Astrocyte of the spinal cord (primary cell): ENCODE measurements at regions not wholly inside any gene's neighbourhood (a gene's known extent, or its start where the extent isn't known, plus 50 kb on each side); places are given as distances from the start of the nearest gene placed in this dataset.

ENCODE experiments used
- DNase-seq: peaks from one replicate; pipeline ENCODE4 v3.0.0; 2011; ENCODE audit warnings: low read depth, low spot score
- H3K4me3 ChIP-seq: 2 replicates; pipeline ENCODE4 v1.5.1; 2011; ENCODE audit warnings: low read depth, mild to moderate bottlenecking, low read length, moderate library complexity
- in situ Hi-C: cut with HindIII; loops from 2 replicates; pipeline ENCODE4 v1.10.0; 2017; ENCODE audit warnings: low sequenced_read_pairs
- TF ChIP-seq, protein P1 (sequence below): IDR thresholded peaks from 2 replicates; pipeline ENCODE4 v1.5.1; 2012; ENCODE audit warnings: low read depth, mild to moderate bottlenecking, low read length, inconsistent platforms

DNA sequence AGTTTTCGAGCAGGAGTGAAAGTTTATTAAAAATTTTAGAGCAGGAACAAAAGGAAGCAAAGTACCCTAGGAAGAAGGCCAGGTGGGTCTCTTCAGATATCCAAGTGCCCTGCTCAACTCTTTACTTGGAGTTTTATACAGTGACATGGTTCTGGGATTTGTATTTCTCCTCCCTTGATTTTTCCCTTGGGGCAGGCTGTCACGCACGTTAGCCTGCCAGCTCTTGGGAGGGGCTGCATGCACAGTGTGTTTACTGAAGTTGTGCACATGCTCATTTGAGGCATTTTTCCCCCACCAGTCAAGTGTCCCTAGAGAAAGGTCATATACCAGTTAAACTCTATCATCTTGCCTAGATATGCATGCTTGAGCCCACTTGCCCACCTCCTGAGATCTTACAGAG lies 102.5 kb upstream of the GABRA2 start:
- in situ Hi-C loops, result no loop called here
- TF ChIP-seq, protein P1, sequence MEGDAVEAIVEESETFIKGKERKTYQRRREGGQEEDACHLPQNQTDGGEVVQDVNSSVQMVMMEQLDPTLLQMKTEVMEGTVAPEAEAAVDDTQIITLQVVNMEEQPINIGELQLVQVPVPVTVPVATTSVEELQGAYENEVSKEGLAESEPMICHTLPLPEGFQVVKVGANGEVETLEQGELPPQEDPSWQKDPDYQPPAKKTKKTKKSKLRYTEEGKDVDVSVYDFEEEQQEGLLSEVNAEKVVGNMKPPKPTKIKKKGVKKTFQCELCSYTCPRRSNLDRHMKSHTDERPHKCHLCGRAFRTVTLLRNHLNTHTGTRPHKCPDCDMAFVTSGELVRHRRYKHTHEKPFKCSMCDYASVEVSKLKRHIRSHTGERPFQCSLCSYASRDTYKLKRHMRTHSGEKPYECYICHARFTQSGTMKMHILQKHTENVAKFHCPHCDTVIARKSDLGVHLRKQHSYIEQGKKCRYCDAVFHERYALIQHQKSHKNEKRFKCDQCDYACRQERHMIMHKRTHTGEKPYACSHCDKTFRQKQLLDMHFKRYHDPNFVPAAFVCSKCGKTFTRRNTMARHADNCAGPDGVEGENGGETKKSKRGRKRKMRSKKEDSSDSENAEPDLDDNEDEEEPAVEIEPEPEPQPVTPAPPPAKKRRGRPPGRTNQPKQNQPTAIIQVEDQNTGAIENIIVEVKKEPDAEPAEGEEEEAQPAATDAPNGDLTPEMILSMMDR, result no peak
- H3K4me3 ChIP-seq, result no peak overlapping the region
- DNase-seq, result no peak

DNA sequence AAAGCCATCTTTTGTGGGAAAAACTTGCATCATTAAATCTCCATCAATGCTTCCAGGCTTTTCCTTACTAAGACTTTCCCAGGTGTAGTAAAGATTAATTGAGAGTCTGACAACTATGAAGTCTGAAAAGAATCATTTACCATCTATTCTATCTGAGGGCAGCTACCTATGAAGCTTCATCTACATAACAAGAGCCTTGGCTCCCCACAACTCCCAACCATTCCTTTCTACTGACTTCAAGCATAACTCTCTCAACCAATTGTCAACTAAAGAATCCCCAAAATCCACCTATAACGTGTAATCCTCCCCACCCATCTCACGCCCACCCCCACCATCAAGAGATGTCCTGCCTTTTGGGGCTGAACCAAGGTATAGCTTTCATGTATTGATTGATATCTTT lies 101.5 kb upstream of the GABRA2 start:
- H3K4me3 ChIP-seq, result no peak overlapping the region
- TF ChIP-seq, protein P1, result no peak
- no peak for DNase-seq
- in situ Hi-C loops, result no loop called here

DNA sequence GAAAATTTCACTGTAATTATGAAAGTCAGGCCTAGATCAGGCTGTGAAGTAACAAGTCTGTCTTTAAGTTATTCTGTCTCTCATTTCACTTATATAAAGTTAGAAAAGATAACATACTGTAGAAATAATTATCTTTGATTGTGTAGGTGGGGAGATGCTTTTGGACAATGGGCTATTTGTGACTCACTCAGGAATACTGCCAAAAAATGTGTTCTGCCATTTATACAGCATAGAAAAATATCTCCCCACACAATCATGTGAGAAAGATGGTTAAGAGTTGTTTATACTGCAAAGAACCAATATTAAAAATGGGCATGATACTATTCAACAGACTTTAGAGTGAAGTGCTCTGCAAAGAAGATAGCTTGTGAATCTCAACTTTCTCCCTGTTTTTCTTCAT lies 95.0 kb upstream of the GABRA2 start:
- TF ChIP-seq, protein P1, result no peak
- no peak overlapping the region for H3K4me3 ChIP-seq
- in situ Hi-C loops, result no loop called here
- no peak for DNase-seq

DNA sequence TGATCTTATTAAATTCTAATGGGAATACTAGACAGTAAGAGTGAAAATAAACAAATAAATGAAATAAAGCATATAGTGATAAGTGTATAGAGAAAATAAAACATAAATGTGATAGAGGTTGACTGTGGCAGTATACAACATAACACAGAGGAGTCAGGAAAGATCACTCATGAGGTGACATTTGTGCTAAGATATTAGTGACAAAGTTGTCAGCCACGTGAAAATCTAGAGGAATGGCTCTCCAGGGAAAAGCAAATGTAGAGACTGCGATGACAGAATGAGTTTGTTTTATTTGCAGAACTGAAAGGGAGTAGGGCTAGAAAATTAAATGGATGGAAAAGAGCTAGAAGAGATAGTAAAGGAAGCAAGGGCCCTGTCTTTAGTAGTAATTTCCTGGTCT lies 72.8 kb upstream of the GABRA2 start:
- TF ChIP-seq, protein P1, result no peak
- DNase-seq, result no peak
- no peak overlapping the region for H3K4me3 ChIP-seq
- in situ Hi-C loops, result no loop called here

DNA sequence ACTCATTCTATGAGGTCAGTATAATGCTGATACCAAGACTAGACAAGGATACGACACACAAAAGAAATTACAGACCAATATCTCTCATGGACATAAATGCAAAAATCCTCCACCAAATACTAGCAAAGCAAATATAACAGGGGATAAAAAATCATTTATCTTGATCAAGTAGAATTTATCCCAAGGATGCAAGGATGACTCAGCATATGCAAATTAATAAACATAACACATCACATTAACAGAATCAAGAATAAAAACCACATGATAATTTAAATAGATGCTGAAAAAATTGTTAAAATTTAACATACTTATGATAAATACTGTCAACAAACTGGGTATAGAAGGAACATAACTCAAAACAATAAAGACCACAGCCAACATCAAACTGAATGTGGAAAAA lies 69.4 kb upstream of the GABRA2 start:
- in situ Hi-C loops, result no loop called here
- TF ChIP-seq, protein P1, result no peak
- DNase-seq, result no peak
- no peak overlapping the region for H3K4me3 ChIP-seq

DNA sequence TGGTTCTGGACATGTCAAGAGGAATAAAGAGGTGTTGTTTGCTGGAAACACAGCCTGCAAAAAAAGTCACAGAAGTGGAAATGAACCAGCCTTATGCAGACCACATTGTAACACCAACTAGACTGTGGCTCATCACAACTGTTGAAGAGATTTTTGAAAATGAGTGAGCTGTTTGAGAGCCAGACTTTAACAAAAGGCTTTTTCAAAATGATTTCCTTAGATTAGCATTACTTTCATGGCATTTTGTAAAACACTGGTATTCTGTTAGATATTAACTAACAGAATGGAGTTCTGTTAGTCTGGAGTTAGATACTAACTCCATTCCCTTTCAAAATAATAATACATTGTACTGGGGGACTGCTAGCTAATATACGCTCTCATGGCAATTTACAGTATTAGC lies 60.6 kb upstream of the GABRA2 start:
- TF ChIP-seq, protein P1, result no peak
- no peak overlapping the region for H3K4me3 ChIP-seq
- in situ Hi-C loops, result no loop called here
- no peak for DNase-seq

DNA sequence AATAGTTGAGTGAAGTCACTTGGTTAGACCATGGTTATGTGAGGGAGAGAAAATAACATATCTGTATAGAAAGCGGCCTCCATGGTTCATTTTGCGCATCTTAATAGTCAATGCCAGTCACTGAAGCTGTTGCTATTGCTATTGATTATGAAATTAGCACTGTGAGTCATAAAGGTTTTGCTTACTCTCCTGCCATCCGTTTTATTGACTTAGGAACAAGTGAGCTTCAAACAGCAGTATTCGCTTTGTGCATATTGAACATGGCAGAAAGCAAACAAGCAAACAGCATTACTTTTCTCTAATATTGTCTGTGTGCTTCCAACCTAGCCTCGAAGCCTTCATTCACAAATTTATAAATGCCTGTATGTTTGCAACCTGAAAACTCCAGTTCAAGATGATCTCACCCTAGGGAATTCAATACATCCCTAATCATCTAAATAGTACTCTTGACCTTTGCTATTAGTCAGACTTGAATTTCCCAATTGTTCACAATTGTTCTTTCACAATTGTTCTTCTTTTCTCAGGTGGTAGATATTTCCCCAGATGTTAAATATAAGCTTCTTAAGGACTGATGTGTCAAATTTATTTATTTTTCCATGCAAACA lies 55.9 kb upstream of the GABRA2 start:
- no peak for DNase-seq
- TF ChIP-seq, protein P1, result no peak
- in situ Hi-C loops, result no loop called here
- H3K4me3 ChIP-seq, result no peak overlapping the region
